ENCODE measurements at regions not wholly inside any gene's neighbourhood (a gene's known extent, or its start where the extent isn't known, plus 50 kb on each side); places are given as distances from the start of the nearest gene placed in this dataset.

GRCh38 chr6:167581637-167582036 lies 245.1 kb upstream of the AFDN start:
- ATAC-seq (no peak), FAIRE-seq (no peak), DNase-seq (no peak)
- no peaks in the 10 kb centered on the region for H3K9me3 ChIP-seq
- intact Hi-C loops (cut with DNase I): no loop called here
- H3K4me3 ChIP-seq: no peak overlapping the region
- H3K36me3 ChIP-seq: no peaks in the 10 kb centered on the region
- no peak overlapping the region for H3K27ac ChIP-seq
- no peaks in the 10 kb centered on the region for H3K4me1 ChIP-seq
- no peak for TF ChIP-seq CTCF (IDR thresholded peaks at IDR 0.05)
- no peaks in the 10 kb centered on the region for H3K27me3 ChIP-seq
- WGBS, 2 donors: 94 to 95% methylated on average over 6 of the region's 6 CpGs

GRCh38 chr6:167583412-167583811 lies 243.3 kb upstream of the AFDN start:
- TF ChIP-seq CTCF (IDR thresholded peaks at IDR 0.05): no peak
- Histone ChIP-seq H3K27ac (no peak overlapping the region), H3K36me3 (no peaks in the 10 kb centered on the region), H3K4me1 (no peaks in the 10 kb centered on the region), H3K27me3 (no peaks in the 10 kb centered on the region), H3K4me3 (no peak overlapping the region), H3K9me3 (no peaks in the 10 kb centered on the region)
- FAIRE-seq: no peak
- no peak for ATAC-seq
- 81 to 90% methylated on average over 2 of the region's 2 CpGs for WGBS, 2 donors
- no peak for DNase-seq
- intact Hi-C loops (cut with DNase I): no loop called here

GRCh38 chr6:167588181-167588919 lies 238.4 kb upstream of the AFDN start:
- H3K4me3 ChIP-seq: no peak overlapping the region
- DNase-seq (no peak), ATAC-seq (peak in 2 of 4 donors; percentile 39 to 66), FAIRE-seq (no peak)
- H3K27ac ChIP-seq: no peak overlapping the region
- TF ChIP-seq CTCF (IDR thresholded peaks at IDR 0.05): no peak
- H3K9me3 ChIP-seq: no peaks in the 10 kb centered on the region
- intact Hi-C loops (cut with DNase I): no loop called here
- H3K27me3 ChIP-seq: no peaks in the 10 kb centered on the region
- H3K36me3 ChIP-seq: no peaks in the 10 kb centered on the region
- 69 to 71% methylated on average over 20 of the region's 20 CpGs for WGBS, 2 donors
- no peaks in the 10 kb centered on the region for H3K4me1 ChIP-seq

- no peaks in the 10 kb centered on the region for H3K36me3 ChIP-seq
- H3K4me1 ChIP-seq: no peaks in the 10 kb centered on the region
- WGBS, 2 donors: 84 to 89% methylated on average over 18 of the region's 18 CpGs
- no peak overlapping the region for H3K4me3 ChIP-seq
- intact Hi-C loops (cut with DNase I): no loop called here
- DNase-seq (no peak), FAIRE-seq (no peak), ATAC-seq (no peak)
- H3K27ac ChIP-seq: no peak overlapping the region
- TF ChIP-seq CTCF (IDR thresholded peaks at IDR 0.05): no peak
- H3K27me3 ChIP-seq: no peaks in the 10 kb centered on the region
- H3K9me3 ChIP-seq: no peaks in the 10 kb centered on the region
Measured at GRCh38 chr6:167588920-167589614, 237.6 kb upstream of the AFDN start.

- intact Hi-C loops (cut with DNase I): no loop called here
- H3K9me3 ChIP-seq: no peaks in the 10 kb centered on the region
- H3K36me3 ChIP-seq: no peaks in the 10 kb centered on the region
- DNase-seq (no peak), ATAC-seq (no peak), FAIRE-seq (no peak)
- no peak overlapping the region for H3K27ac ChIP-seq
- no peaks in the 10 kb centered on the region for H3K27me3 ChIP-seq
- H3K4me1 ChIP-seq: no peaks in the 10 kb centered on the region
- no peak for TF ChIP-seq CTCF (IDR thresholded peaks at IDR 0.05)
- no peak overlapping the region for H3K4me3 ChIP-seq
- WGBS, 2 donors: 67 to 73% methylated on average over 10 of the region's 10 CpGs
Measured at GRCh38 chr6:167589615-167589940, 237.1 kb upstream of the AFDN start.
